OCI-LY3 (cell line): ENCODE measurements at regions not wholly inside any gene's neighbourhood (a gene's known extent, or its start where the extent isn't known, plus 50 kb on each side); places are given as distances from the start of the nearest gene placed in this dataset.

Experiments
- CTCF ChIP-seq: fragments of 200-600, 300-600 bp; sonication (generic); IDR thresholded peaks from 2 replicates; pipeline ENCODE4 v1.5.1; 2014; ENCODE audit warnings: antibody characterized with exemption, low read length, low read depth
- EZH2phosphoT487 ChIP-seq: fragments of 200-600 bp; shearing (Covaris generic); IDR thresholded peaks from 2 replicates; pipeline ENCODE4 v1.6.1; 2018; ENCODE audit warnings: antibody characterized with exemption, mixed run types, low read depth

GRCh38 chr6:27544612-27545260, 71.8 kb upstream of the ZNF184 start:
- TF ChIP-seq CTCF (no peak), EZH2phosphoT487 (no peak)
